ENCODE measurements at regions not wholly inside any gene's neighbourhood (a gene's known extent, or its start where the extent isn't known, plus 50 kb on each side); places are given as distances from the start of the nearest gene placed in this dataset.
"Not testable (repeated sequence)": the region's sequence is repeated elsewhere in the genome, so short reads cannot be mapped to it uniquely, and the experiment has no call there.

GRCh38 chr1:34369701-34370455 is 193.2 kb downstream of the C1orf94 start:
- no peak for DNase-seq (ENCODE audit: low spot score)

GRCh38 chr1:34370748-34371147 is 194.0 kb downstream of the C1orf94 start:
- no peak for DNase-seq (ENCODE audit: low spot score)

GRCh38 chr1:34371179-34371578 is 194.5 kb downstream of the C1orf94 start:
- DNase-seq (ENCODE audit: low spot score), result not testable (repeated sequence)

DNA sequence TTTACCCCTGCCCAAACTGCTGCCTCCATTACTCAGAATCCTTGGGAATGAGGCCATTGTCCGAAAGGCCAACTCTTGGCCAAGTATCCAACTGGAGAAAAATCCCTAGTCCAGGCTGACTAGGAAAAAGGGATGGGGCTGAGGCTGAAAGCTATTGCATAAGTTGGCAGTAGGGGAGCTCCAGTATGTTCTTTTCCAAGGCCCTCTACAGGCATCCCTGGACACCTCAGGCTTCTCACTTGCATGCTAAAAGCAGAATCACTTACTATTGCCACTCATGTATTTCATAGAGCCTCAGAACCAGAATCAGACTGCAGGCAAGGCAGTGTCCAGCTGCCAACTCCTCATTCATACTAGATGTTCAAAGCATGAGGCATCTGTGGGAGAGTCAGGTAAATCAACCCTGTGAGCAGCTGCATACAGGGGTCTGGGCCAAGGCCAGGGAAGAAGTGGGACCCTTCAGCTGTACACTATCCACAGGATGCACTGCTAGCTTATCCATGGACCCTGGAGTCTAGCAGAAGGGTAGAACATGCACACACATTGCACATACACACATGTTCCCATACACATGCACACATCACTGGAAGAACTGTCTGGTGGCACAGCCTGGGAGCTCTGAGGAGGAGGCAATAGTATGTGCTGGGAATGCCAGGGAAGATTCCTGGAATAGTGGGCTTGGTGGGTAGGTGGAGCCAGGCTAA is 195.3 kb downstream of the C1orf94 start:
- DNase-seq (ENCODE audit: low spot score), result no peak

DNA sequence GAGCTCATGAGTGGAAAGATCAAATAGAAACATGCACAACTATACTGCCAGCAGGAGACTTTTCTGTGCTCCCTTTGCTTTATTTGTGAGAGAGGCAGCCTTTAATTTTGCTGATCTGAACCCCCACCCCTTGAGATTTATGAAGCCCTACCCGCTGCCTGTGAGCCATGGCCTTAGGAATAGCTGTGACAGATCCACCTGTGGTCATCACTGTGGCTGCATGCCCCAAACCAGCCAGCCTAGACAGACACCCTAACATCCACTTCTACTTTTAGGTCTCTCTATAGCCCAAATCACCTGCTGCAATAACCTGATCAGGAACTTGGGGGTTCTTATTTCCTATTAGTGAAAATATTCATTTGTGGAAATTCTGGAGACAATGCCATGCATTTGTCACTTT is 196.2 kb downstream of the C1orf94 start:
- no peak for DNase-seq (ENCODE audit: low spot score)

- no peak for DNase-seq (ENCODE audit: low spot score)
Observed at GRCh38 chr1:34373912-34374311, 197.2 kb downstream of the C1orf94 start.

DNA sequence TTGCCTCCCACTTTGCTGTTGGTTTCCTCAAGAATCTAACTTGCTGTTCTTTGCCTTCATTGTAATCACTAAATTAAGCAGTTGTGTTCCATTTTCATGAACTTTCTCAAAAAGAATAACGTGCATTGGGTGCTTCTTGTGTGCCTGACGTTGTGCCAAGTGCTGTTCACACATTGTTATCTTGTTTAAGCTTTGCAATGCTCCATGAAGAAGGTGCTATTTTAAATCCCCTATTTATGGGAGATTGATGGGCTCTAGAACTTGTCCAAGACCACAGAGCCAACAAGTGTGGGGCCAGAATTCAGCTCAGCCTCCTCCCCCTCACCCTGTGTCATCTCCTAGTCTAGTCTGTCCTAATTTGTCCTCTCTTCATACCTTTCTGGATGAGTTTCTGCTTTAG is 199.8 kb downstream of the C1orf94 start:
- DNase-seq (ENCODE audit: low spot score), result no peak

DNA sequence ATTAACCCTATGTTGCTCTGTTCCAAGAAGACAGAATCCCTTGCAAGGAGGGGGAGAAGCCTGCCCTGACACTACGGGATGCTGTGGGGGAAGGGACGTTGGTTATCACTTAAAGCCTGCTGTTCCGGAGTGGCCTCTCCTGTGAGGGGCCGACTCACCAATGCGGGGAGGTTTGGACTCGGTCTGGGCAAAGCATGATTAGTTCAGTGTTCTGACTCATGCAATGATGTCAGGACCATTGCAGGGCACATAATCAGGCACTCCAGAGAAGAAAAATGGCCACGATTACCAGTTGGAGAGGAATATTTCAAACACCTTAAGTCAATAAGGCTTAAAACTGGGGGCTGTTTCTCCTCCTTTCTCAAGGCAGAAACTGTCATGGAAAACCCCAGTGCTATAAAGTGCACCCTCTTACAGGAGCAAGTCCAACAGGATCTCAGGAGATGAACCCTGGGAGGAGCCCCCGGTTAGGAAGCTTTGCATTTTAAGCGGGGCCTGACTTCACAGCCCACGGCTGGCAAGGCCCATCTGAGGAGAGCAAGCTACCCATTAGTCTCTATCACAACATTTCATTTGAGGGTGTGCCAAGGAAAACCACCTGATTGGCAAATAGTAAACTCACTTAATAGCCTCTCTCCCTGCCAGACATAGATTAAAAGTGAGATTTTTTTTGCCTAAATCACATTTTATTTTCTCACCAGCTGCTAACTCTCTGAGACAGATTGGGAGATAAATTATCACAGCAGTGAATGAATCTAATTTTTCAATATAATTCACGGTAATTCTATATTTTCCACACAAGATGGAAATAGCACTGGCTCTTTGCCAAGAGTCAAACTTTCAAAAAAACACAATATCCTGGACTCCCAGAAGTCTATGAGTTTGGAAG is 202.5 kb downstream of the C1orf94 start:
- no peak for DNase-seq (ENCODE audit: low spot score)

DNA sequence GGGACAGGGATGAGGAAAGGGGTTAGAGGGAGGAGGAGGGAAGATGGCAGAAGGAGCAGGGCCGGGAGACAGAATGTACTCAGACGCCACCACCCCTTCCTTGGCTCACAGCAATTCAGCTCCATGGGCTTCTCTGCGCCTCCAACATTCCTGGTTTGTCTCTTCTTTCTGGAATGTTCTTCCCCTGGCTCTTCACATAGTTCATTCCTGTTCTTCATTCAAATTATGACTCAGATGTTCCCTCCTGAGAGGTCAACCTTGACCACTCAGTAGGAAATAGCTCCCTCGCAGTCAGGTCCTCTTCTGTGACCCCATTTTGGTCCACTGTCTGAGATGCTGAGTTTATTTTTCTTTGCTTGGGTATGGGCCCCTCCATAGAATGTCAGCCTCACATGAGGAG is 203.2 kb downstream of the C1orf94 start:
- DNase-seq (ENCODE audit: low spot score), result no peak

DNA sequence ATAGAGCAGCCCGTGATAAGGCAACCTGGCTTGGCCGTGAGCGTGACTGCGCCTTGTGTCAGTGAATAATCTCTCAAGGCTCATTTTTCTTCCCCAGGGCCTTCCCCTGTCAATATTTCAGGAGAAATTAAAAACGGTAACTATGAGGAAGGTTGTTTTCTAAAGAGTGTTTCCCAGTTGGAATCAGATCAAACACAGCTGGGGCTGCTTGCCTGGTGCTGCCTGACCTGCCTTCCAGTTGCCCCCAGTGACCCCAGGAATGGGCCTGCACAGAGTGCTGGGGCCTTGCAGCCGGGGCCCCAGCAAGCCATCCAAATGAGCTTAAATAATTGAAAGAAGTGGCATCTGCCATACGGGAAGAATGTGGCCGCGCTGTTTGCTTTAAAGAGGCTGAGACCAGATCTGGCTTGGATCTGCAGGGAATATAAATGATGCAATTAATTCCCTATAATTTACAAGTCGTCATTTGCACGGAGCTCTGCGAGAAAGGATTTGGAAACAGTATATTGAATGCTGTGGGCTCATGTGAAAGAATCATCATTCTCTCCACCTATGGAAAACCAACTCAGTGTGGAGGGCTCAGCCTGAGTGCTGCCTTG is 203.9 kb downstream of the C1orf94 start:
- DNase-seq (ENCODE audit: low spot score), result no peak

GRCh38 chr1:34389974-34390373 is 213.3 kb downstream of the C1orf94 start:
- DNase-seq (ENCODE audit: low spot score), result no peak

GRCh38 chr1:34396042-34396441 is 219.3 kb downstream of the C1orf94 start:
- no peak for DNase-seq (ENCODE audit: low spot score)

- no peak for DNase-seq (ENCODE audit: low spot score)
Observed at GRCh38 chr1:34398241-34398915, 221.7 kb downstream of the C1orf94 start.

GRCh38 chr1:34398916-34399275 is 222.2 kb downstream of the C1orf94 start:
- no peak for DNase-seq (ENCODE audit: low spot score)

GRCh38 chr1:34400675-34401074 is 224.0 kb downstream of the C1orf94 start:
- DNase-seq (ENCODE audit: low spot score), result no peak

- no peak for DNase-seq (ENCODE audit: low spot score)
Observed at GRCh38 chr1:34403156-34403555, 226.4 kb downstream of the C1orf94 start.

GRCh38 chr1:34404804-34405203 is 228.1 kb downstream of the C1orf94 start:
- no peak for DNase-seq (ENCODE audit: low spot score)

DNA sequence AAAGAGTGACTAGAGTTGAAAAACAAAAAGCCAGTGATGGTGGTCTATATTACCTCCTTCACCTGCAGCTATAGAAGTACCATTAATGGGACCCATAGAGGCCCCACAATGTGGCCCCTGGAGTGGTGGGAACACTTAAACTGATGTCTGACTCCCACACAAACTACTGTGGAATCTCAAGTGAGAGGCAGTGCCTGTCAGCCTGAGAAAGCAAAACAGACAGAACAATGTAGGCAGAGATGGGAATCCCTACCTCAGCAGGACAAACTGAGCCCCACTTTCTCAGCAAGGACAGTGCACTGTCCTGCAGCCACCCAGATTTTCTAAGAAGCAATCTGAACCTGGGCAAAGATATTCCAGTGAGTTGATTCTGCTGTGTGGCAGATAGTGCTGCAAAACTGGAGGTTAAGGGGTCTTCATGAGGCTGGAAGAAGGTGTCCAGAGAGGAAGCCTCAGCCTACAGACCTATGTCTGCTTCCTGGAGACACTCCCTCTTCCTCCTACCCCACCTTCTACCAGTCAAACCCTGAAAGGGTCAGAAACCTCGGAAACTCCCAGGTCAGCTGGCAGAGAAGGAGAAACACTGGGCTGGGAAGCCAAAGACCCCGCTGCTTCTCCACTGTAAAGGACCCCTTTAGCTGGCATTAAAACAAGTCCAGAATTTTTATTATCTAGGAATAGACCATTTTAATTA is 228.7 kb downstream of the C1orf94 start:
- no peak for DNase-seq (ENCODE audit: low spot score)

DNA sequence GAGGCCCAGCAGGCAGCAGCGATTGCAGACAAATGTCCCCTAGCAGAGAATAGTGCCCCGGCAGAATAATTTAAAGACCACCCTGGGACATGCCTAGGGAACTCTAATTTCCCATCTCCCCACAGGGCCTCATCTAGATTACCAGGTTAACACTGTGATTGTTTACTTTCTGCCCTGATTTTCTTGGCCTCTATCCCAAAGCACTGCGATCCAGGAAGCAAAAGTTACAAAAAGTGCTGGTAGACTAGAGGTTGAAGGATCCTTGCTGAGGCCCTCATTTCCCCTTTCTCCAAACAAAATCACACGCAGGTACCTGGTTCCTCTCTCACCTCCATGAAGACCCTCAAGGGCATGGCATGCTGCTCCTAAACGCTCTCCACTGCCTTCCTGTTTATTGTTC is 229.7 kb downstream of the C1orf94 start:
- no peak for DNase-seq (ENCODE audit: low spot score)

DNA sequence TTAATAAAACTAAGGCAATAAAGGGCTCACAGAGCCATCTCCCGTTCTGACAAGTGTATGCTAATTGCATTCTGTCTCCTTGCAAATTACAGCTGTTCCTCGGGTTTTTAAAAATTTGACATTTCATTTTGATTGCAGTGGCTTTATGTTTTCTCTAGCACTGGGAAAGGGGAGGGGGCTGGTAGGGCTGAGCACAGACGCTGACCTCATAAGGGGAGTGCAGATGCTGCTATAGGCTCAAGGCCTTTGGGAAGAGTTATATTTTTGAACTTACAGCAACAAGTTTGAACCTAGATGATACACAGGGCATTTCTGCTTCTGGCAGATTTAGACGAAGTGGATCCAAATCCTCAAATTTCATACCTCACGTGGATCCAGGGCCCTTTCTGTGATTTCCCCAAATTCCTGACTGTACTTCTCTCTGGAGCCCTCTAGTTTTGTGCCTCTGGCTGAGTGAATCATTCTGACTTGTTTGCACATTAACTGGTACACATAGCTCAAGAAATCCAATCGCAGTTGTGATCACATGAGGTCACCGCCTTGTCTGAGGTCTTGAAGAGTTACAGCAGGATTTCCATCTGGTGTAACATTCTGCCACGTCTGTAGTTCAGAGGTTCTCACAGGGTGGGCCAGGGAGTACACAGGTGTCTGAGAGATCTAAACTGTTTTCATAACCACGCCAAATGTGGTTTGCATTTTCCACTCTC is 230.3 kb downstream of the C1orf94 start:
- DNase-seq (ENCODE audit: low spot score), result no peak

DNA sequence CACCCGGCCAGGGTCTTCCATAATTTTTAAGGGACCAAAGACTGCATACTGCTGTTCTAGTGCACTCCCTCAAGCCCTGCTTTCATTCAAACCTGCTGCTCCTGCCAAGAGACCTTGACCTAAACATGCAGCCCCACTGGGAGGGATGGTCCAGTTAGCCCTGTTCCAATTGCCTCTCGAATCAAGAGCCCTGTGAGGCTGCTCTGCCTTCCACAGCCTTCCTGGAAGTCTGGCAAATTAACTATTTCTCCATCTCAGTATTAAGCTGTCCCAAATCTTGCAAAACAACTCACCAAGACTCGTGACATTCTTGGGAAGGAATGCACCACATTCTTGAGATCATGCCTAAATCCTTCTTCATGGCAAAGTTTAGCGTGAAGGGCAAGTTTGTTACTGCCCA is 231.3 kb downstream of the C1orf94 start:
- DNase-seq (ENCODE audit: low spot score), result no peak
